GM12878 (cell line): ENCODE measurements at regions not wholly inside any gene's neighbourhood (a gene's known extent, or its start where the extent isn't known, plus 50 kb on each side); places are given as distances from the start of the nearest gene placed in this dataset.
A peak's percentile ranks its signal among the peaks of the same experiment; 100 is the strongest.

Source experiments
- BACH1 ChIP-seq: fragments of 450-650 bp; IDR thresholded peaks from 2 replicates; pipeline ENCODE4 v1.6.1; 2017; ENCODE audit warnings: mild to moderate bottlenecking, borderline replicate concordance
- BCL11A ChIP-seq: IDR thresholded peaks from 2 replicates; pipeline ENCODE4 v1.6.1; 2011; ENCODE audit warnings: low read depth, low read length
- EGR1 ChIP-seq, 2 experiments: IDR thresholded peaks; 1 replicate in 1 of 2; 2 replicates in 1 of 2; pipeline ENCODE4 v1.6.1; 2011 to 2012; ENCODE audit warnings: low read depth in 2 of 2, low read length in 2 of 2, borderline replicate concordance in 1 of 2, mild to moderate bottlenecking in 1 of 2, moderate library complexity in 1 of 2
- ETV6 ChIP-seq, 2 experiments: fragments of 450-650 bp in 1 of 2; IDR thresholded peaks in 1 of 2; conservative IDR thresholded peaks in 1 of 2; 2 replicates each; pipeline ENCODE4 v1.6.1; 2014; ENCODE audit warnings: antibody characterized with exemption in 1 of 2, borderline replicate concordance in 1 of 2, low read depth in 1 of 2, mild to moderate bottlenecking in 1 of 2, moderate library complexity in 1 of 2
- FOS ChIP-seq: IDR thresholded peaks from 3 replicates; pipeline ENCODE4 v1.6.1; 2011; ENCODE audit warnings: borderline replicate concordance; ENCODE audit not compliant: insufficient read length; ENCODE audit errors: extremely low read depth
- HDAC2 ChIP-seq: fragments of 200-600 bp; sonication (generic); IDR thresholded peaks from 2 replicates; pipeline ENCODE4 v1.6.1; 2017
- MYB ChIP-seq: fragments of 150-350 bp; IDR thresholded peaks from 2 replicates; pipeline ENCODE4 v1.6.1; 2014; ENCODE audit warnings: mild to moderate bottlenecking, low read depth, low read length, borderline replicate concordance
- NFXL1 ChIP-seq: fragments of 450-650 bp; IDR thresholded peaks from 2 replicates; pipeline ENCODE4 v1.6.1; 2017; ENCODE audit warnings: antibody characterized with exemption, mild to moderate bottlenecking, borderline replicate concordance
- NFYA ChIP-seq: IDR thresholded peaks from 2 replicates; pipeline ENCODE4 v1.6.1; 2011; ENCODE audit warnings: low read depth, mild to moderate bottlenecking, low read length, improper control_type of control experiment, borderline replicate concordance
- PAX8 ChIP-seq: fragments of 450-650 bp; IDR thresholded peaks from 2 replicates; pipeline ENCODE4 v1.6.1; 2017; ENCODE audit warnings: mild to moderate bottlenecking, moderate library complexity
- RFX5 ChIP-seq: IDR thresholded peaks from 2 replicates; pipeline ENCODE4 v1.6.1; 2011; ENCODE audit warnings: low read depth, low read length, improper control_type of control experiment
- RUNX3 ChIP-seq: IDR thresholded peaks from 2 replicates; pipeline ENCODE4 v1.6.1; 2012; ENCODE audit warnings: low read length, inconsistent platforms
- SPI1 ChIP-seq: IDR thresholded peaks from 2 replicates; pipeline ENCODE4 v1.6.1; 2011; ENCODE audit warnings: low read depth, mild to moderate bottlenecking, low read length, moderate library complexity, borderline replicate concordance; ENCODE audit not compliant: insufficient read depth
- SREBF2 ChIP-seq: IDR thresholded peaks from 2 replicates; pipeline ENCODE4 v1.6.1; 2012; ENCODE audit warnings: mild to moderate bottlenecking, low read length
- SRF ChIP-seq, 2 experiments: IDR thresholded peaks; 2 replicates each; pipeline ENCODE4 v1.6.1; 2011; ENCODE audit warnings: low read depth in 2 of 2, low read length in 2 of 2, mild to moderate bottlenecking in 1 of 2, moderate library complexity in 1 of 2
- TBL1XR1 ChIP-seq: IDR thresholded peaks from 2 replicates; pipeline ENCODE4 v1.6.1; 2012; ENCODE audit warnings: low read depth, low read length, improper control_type of control experiment
- WRNIP1 ChIP-seq: IDR thresholded peaks from 2 replicates; pipeline ENCODE4 v1.6.1; 2011; ENCODE audit warnings: low read depth, low read length, improper control_type of control experiment, borderline replicate concordance
- ZNF217 ChIP-seq: fragments of 450-650 bp; IDR thresholded peaks from 2 replicates; pipeline ENCODE4 v1.6.1; 2017; ENCODE audit warnings: antibody characterized with exemption, mild to moderate bottlenecking
- ZNF384 ChIP-seq: IDR thresholded peaks from 2 replicates; pipeline ENCODE4 v1.6.1; 2012; ENCODE audit warnings: low read depth, mild to moderate bottlenecking, low read length, improper control_type of control experiment, borderline replicate concordance
- ZNF622 ChIP-seq: fragments of 450-650 bp; IDR thresholded peaks from 2 replicates; pipeline ENCODE4 v1.6.1; 2017; ENCODE audit warnings: mild to moderate bottlenecking, inconsistent platforms
- TF ChIP-seq, protein P1 (sequence below): fragments of 450-650 bp; IDR thresholded peaks from 2 replicates; pipeline ENCODE4 v1.6.1; 2014; ENCODE audit warnings: mild to moderate bottlenecking
- TF ChIP-seq, protein P2 (sequence below): IDR thresholded peaks from 2 replicates; pipeline ENCODE4 v1.6.1; 2012; ENCODE audit warnings: low read depth, low read length, improper control_type of control experiment
- TF ChIP-seq, protein P3 (sequence below): fragments of 450-650 bp; IDR thresholded peaks from 2 replicates; pipeline ENCODE4 v1.6.1; 2018; ENCODE audit warnings: borderline replicate concordance, mild to moderate bottlenecking; ENCODE audit not compliant: partially characterized antibody
- TF ChIP-seq, protein P4 (sequence below): fragments of 450-650 bp; IDR thresholded peaks from 2 replicates; pipeline ENCODE4 v1.6.1; 2016; ENCODE audit warnings: mild to moderate bottlenecking

DNA sequence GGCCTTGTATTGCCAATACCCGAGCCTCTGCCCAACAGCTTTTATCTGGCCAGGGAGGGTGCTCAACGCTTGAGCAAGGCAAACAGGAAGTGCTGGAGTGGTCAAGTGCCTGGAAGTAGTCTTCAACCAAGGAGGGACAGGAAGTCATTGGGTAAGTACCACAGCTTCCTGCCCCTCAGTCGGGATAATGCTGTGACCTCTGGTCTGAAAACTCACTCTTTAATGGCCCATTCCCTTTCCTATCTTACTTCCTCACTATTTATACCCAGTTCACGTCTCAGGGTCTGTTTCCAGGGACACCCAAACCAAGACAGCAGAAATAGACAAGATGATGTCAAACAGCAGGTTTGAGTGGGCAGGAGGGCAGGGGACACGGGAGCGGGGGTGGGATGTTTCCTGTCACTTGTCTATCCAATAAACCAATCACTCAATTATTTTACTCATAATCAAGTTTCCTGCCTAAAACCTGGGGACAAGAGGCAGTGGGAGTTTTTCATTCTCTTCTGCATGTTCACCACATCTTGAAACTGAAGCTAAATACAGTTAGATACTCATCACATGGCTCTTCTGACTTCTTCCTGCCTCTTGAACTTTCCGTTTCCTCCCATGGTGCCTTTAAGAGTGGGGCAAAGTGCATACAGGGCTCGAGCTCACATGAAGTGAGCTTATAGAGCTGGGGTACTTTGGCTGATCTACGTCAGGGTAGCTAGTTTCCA is 68.9 kb upstream of the CAB39 start (continued):
- no peak for TF ChIP-seq RFX5
- no peak for TF ChIP-seq WRNIP1
- TF ChIP-seq ETV6 (conservative IDR thresholded peaks at IDR 0.05 in 1 of 2, IDR thresholded peaks at IDR 0.05 in 1 of 2; ENCODE audit: borderline replicate concordance in 1 of 2, low read depth in 1 of 2), result peak in 1 of 2 experiments; percentile 91; a peak in 2 of 4 replicates
- 0 out of 4 replicates have a peak, but pooled peaks of 1 of the 2 experiments have one; percentile 19 for TF ChIP-seq SRF (IDR thresholded peaks at IDR 0.05; ENCODE audit: low read depth in 2 of 2, low read length in 2 of 2)
- TF ChIP-seq, protein P1, sequence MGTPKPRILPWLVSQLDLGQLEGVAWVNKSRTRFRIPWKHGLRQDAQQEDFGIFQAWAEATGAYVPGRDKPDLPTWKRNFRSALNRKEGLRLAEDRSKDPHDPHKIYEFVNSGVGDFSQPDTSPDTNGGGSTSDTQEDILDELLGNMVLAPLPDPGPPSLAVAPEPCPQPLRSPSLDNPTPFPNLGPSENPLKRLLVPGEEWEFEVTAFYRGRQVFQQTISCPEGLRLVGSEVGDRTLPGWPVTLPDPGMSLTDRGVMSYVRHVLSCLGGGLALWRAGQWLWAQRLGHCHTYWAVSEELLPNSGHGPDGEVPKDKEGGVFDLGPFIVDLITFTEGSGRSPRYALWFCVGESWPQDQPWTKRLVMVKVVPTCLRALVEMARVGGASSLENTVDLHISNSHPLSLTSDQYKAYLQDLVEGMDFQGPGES, result no peak
- 0 out of 2 replicates have a peak, but pooled peaks have one; percentile 21 for TF ChIP-seq ZNF384
- TF ChIP-seq BACH1, result no peak
- TF ChIP-seq, protein P2, sequence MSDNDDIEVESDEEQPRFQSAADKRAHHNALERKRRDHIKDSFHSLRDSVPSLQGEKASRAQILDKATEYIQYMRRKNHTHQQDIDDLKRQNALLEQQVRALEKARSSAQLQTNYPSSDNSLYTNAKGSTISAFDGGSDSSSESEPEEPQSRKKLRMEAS, result peak; percentile 51; the same call in 1 of the 2 replicates
- no peak for TF ChIP-seq MYB
- no peak for TF ChIP-seq ZNF622
- TF ChIP-seq, protein P3, sequence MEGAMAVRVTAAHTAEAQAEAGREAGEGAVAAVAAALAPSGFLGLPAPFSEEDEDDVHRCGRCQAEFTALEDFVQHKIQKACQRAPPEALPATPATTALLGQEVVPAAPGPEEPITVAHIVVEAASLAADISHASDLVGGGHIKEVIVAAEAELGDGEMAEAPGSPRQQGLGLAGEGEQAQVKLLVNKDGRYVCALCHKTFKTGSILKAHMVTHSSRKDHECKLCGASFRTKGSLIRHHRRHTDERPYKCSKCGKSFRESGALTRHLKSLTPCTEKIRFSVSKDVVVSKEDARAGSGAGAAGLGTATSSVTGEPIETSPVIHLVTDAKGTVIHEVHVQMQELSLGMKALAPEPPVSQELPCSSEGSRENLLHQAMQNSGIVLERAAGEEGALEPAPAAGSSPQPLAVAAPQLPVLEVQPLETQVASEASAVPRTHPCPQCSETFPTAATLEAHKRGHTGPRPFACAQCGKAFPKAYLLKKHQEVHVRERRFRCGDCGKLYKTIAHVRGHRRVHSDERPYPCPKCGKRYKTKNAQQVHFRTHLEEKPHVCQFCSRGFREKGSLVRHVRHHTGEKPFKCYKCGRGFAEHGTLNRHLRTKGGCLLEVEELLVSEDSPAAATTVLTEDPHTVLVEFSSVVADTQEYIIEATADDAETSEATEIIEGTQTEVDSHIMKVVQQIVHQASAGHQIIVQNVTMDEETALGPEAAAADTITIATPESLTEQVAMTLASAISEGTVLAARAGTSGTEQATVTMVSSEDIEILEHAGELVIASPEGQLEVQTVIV, result no peak
- no peak for TF ChIP-seq FOS
- TF ChIP-seq, protein P4, sequence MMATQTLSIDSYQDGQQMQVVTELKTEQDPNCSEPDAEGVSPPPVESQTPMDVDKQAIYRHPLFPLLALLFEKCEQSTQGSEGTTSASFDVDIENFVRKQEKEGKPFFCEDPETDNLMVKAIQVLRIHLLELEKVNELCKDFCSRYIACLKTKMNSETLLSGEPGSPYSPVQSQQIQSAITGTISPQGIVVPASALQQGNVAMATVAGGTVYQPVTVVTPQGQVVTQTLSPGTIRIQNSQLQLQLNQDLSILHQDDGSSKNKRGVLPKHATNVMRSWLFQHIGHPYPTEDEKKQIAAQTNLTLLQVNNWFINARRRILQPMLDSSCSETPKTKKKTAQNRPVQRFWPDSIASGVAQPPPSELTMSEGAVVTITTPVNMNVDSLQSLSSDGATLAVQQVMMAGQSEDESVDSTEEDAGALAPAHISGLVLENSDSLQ, result peak; percentile 47; the same call in 1 of the 2 replicates
- peak; percentile 65 for TF ChIP-seq RUNX3
- no peak for TF ChIP-seq SREBF2
- TF ChIP-seq SPI1, result peak; percentile 73; the same call in 1 of the 2 replicates
- TF ChIP-seq TBL1XR1, result no peak; the same call in 1 of the 2 replicates
- no peak for TF ChIP-seq HDAC2
- no peak for TF ChIP-seq PAX8
- TF ChIP-seq NFXL1, result no peak
- TF ChIP-seq EGR1 (IDR thresholded peaks at IDR 0.05; ENCODE audit: borderline replicate concordance in 1 of 2, low read depth in 2 of 2, low read length in 2 of 2), result peak in 1 of 2 experiments; percentile 88; a peak in 2 of 3 replicates
- no peak for TF ChIP-seq NFYA
- no peak for TF ChIP-seq ZNF217
- TF ChIP-seq BCL11A, result peak; percentile 57; the same call in 1 of the 2 replicates
